ENCODE measurements at regions not wholly inside any gene's neighbourhood (a gene's known extent, or its start where the extent isn't known, plus 50 kb on each side); places are given as distances from the start of the nearest gene placed in this dataset.

DNA sequence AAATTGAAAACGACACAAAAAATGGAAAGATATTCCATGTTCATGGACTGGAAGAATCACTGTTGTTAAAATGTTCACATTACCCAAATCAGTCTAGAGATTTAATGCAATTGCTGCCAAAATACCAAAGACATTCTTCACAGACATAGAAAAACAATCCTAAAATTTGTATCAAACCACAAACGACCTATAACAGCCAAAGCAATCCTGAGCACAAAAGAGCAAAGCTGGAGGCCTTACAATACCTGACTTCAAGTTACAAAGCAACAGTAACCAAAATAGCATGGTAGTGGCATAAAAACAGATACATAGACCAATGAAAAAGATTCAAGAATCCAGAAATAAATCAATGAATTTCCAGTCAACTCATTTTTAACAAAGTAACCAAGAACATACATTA is 1077.3 kb downstream of the KCNT2 start:
- TF ChIP-seq REST (IDR thresholded peaks at IDR 0.05; ENCODE audit: insufficient replicate concordance, low read depth) (no peak), GABPA (IDR thresholded peaks at IDR 0.05; ENCODE audit: low read depth) (no peak), SPI1 (IDR thresholded peaks at IDR 0.05; ENCODE audit: borderline replicate concordance, low read depth) (no peak), CTCF (IDR thresholded peaks at IDR 0.05; ENCODE audit: insufficient read depth, low read length) (no peak), POLR2AphosphoS5 (IDR thresholded peaks at IDR 0.05; ENCODE audit: low read depth) (no peak)
- Histone ChIP-seq H3K4me3 (replicated peaks; ENCODE audit: insufficient read depth, low read length) (no peak overlapping the region), H3K27ac (replicated peaks) (no peak overlapping the region), H3K27me3 (ENCODE audit: insufficient read depth, poor library complexity, severe bottlenecking) (no peaks in the 10 kb centered on the region)
- no peak for DNase-seq (ENCODE audit: low read depth in 1 of 2, low spot score in 1 of 2)

DNA sequence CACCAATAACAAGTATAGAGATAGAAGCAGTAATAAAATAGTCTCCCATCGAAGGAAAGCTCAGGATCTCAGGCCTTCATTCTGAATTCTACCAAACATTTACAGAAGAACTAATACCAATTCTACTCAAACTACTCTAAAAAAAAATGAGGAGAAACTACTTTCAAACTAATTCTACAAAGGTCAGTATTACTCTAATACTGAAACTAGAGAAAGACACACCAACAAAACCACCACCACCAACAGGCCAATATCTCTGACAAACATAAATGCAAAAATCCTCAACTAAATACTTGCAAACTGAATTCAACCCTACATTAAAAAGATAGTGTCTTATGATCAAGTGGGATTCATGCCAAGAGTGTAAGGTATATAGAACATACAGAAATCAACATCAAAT is 1078.4 kb downstream of the KCNT2 start:
- H3K4me3 ChIP-seq (replicated peaks; ENCODE audit: insufficient read depth, low read length): no peak overlapping the region
- TF ChIP-seq POLR2AphosphoS5 (IDR thresholded peaks at IDR 0.05; ENCODE audit: low read depth) (no peak), SPI1 (IDR thresholded peaks at IDR 0.05; ENCODE audit: borderline replicate concordance, low read depth) (no peak), CTCF (IDR thresholded peaks at IDR 0.05; ENCODE audit: insufficient read depth, low read length) (no peak), REST (IDR thresholded peaks at IDR 0.05; ENCODE audit: insufficient replicate concordance, low read depth) (no peak), GABPA (IDR thresholded peaks at IDR 0.05; ENCODE audit: low read depth) (no peak)
- H3K27ac ChIP-seq (replicated peaks): no peak overlapping the region
- no peak for DNase-seq (ENCODE audit: low read depth in 1 of 2, low spot score in 1 of 2)
- no peaks in the 10 kb centered on the region for H3K27me3 ChIP-seq (ENCODE audit: insufficient read depth, poor library complexity, severe bottlenecking)

DNA sequence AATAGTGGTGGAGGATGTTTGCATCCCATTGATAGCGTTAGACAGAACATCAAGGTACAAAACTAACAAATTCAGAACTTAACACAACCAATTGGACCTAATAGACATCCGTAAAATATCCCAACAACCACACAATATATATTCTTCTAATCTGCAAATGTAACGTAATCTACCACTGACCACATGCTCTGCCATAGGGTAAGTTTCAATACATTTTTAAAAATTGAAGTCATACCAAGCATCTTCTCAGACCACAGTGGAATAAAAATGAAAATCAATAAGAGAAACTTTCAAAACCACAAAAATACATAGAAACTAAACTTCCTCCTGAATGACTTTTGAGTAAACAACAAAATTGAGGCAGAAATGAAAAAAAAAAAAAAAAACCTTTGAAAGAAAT is 1087.5 kb downstream of the KCNT2 start:
- TF ChIP-seq CTCF (IDR thresholded peaks at IDR 0.05; ENCODE audit: insufficient read depth, low read length): no peak
- TF ChIP-seq GABPA (IDR thresholded peaks at IDR 0.05; ENCODE audit: low read depth): no peak
- TF ChIP-seq POLR2AphosphoS5 (IDR thresholded peaks at IDR 0.05; ENCODE audit: low read depth): no peak
- no peak for TF ChIP-seq REST (IDR thresholded peaks at IDR 0.05; ENCODE audit: insufficient replicate concordance, low read depth)
- TF ChIP-seq SPI1 (IDR thresholded peaks at IDR 0.05; ENCODE audit: borderline replicate concordance, low read depth): no peak
- no peaks in the 10 kb centered on the region for H3K27me3 ChIP-seq (ENCODE audit: insufficient read depth, poor library complexity, severe bottlenecking)
- no peak for DNase-seq (ENCODE audit: low read depth in 1 of 2, low spot score in 1 of 2)

More for the DNA sequence above, 1087.5 kb downstream of the KCNT2 start:
- H3K27ac ChIP-seq (replicated peaks): no peak overlapping the region
- no peak overlapping the region for H3K4me3 ChIP-seq (replicated peaks; ENCODE audit: insufficient read depth, low read length)

Data from HL-60 (cell line).